HG02885 (cell line): ENCODE measurements at regions not wholly inside any gene's neighbourhood (a gene's known extent, or its start where the extent isn't known, plus 50 kb on each side); places are given as distances from the start of the nearest gene placed in this dataset.

ENCODE experiments used
- ATAC-seq: cut with Tn5 transposase; IDR thresholded peaks from one replicate; pipeline ENCODE4 v1.9.1; 2021; ENCODE audit warnings: mild to moderate bottlenecking; ENCODE audit not compliant: unreplicated experiment, poor library complexity

GRCh38 chr10:3723766-3724165 lies 61.2 kb downstream of the KLF6 start:
- no peak for ATAC-seq

- no peak for ATAC-seq
These were observed 64.6 kb downstream of the KLF6 start for GRCh38 chr10:3720228-3721019.

- no peak for ATAC-seq
These were observed 65.8 kb downstream of the KLF6 start for GRCh38 chr10:3719024-3719843.

GRCh38 chr10:3716093-3716492 lies 68.9 kb downstream of the KLF6 start:
- ATAC-seq, result no peak

- no peak for ATAC-seq
These were observed 70.0 kb downstream of the KLF6 start for GRCh38 chr10:3714967-3715366.

- ATAC-seq, result no peak
These were observed 70.5 kb downstream of the KLF6 start for GRCh38 chr10:3714531-3714930.

GRCh38 chr10:3712707-3713106 lies 72.3 kb downstream of the KLF6 start:
- no peak for ATAC-seq

GRCh38 chr10:3711918-3712317 lies 73.1 kb downstream of the KLF6 start:
- no peak for ATAC-seq

- no peak for ATAC-seq
These were observed 74.2 kb downstream of the KLF6 start for GRCh38 chr10:3710764-3711163.

- ATAC-seq, result no peak
These were observed 75.5 kb downstream of the KLF6 start for GRCh38 chr10:3709456-3710060.

GRCh38 chr10:3708852-3709251 lies 76.2 kb downstream of the KLF6 start:
- no peak for ATAC-seq

- ATAC-seq, result no peak
These were observed 80.3 kb downstream of the KLF6 start for GRCh38 chr10:3704565-3705325.

- ATAC-seq, result no peak
These were observed 82.4 kb downstream of the KLF6 start for GRCh38 chr10:3702569-3702968.

GRCh38 chr10:3702056-3702546 lies 82.9 kb downstream of the KLF6 start:
- ATAC-seq, result no peak

- ATAC-seq, result no peak
These were observed 83.5 kb downstream of the KLF6 start for GRCh38 chr10:3701491-3701890.

- no peak for ATAC-seq
These were observed 84.4 kb downstream of the KLF6 start for GRCh38 chr10:3700531-3701076.

- no peak for ATAC-seq
These were observed 85.1 kb downstream of the KLF6 start for GRCh38 chr10:3699916-3700315.

GRCh38 chr10:3698312-3698711 lies 86.7 kb downstream of the KLF6 start:
- ATAC-seq, result no peak

- no peak for ATAC-seq
These were observed 91.3 kb downstream of the KLF6 start for GRCh38 chr10:3693698-3694080.
